ENCODE measurements at regions not wholly inside any gene's neighbourhood (a gene's known extent, or its start where the extent isn't known, plus 50 kb on each side); places are given as distances from the start of the nearest gene placed in this dataset.

DNA sequence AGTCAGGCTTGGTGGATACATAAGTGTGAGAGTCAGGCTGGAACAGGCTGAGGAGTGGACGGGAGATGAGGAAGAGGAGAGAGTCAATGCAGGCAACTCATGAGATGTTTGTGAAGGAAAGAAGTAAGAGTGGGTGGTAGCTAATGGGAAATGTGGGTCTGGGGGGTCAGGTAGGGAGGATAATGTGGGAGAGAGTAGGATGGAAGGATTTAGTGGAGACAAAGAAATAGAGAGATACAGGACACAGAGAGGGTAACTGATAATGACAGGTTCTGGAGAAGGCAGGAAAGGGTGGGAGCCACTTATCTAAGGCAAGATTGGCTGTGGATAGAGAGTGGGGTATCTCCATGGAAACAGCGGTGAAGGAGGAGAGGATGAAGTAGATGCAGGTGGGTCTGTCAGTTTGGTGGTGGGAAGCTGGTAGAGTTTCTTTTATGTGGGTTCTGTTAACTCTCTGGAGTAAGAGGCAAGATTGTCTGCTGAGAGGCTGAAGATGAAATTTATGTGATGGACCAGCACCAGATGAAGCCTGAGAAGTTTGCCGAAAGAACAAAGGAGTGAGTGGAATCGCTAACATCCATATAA, 190.6 kb upstream of the SPRED2 start:
- Histone ChIP-seq H3K36me3 (no peaks in the 10 kb centered on the region), H3K27me3 (no peaks in the 10 kb centered on the region), H3K9me3 (no peaks in the 10 kb centered on the region), H3K4me3 (no peak overlapping the region), H3K27ac (no peak overlapping the region), H3K4me1 (no peaks in the 10 kb centered on the region)
- no peak for TF ChIP-seq POLR2A (IDR thresholded peaks at IDR 0.05)
- no peak for TF ChIP-seq POLR2AphosphoS5 (IDR thresholded peaks at IDR 0.05)
- TF ChIP-seq EP300 (IDR thresholded peaks at IDR 0.05; ENCODE audit: low read depth), result no peak
- TF ChIP-seq, protein P1, sequence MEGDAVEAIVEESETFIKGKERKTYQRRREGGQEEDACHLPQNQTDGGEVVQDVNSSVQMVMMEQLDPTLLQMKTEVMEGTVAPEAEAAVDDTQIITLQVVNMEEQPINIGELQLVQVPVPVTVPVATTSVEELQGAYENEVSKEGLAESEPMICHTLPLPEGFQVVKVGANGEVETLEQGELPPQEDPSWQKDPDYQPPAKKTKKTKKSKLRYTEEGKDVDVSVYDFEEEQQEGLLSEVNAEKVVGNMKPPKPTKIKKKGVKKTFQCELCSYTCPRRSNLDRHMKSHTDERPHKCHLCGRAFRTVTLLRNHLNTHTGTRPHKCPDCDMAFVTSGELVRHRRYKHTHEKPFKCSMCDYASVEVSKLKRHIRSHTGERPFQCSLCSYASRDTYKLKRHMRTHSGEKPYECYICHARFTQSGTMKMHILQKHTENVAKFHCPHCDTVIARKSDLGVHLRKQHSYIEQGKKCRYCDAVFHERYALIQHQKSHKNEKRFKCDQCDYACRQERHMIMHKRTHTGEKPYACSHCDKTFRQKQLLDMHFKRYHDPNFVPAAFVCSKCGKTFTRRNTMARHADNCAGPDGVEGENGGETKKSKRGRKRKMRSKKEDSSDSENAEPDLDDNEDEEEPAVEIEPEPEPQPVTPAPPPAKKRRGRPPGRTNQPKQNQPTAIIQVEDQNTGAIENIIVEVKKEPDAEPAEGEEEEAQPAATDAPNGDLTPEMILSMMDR (IDR thresholded peaks at IDR 0.05), result no peak
- no peak for DNase-seq
- in situ Hi-C loops (cut with MboI; ENCODE audit: low pct_ligation_motif_present in 1 of 4, low pct_unique_long_range_greater_than_20kb in 1 of 4, low sequenced_read_pairs in 3 of 4) (no loop called here), intact Hi-C loops (cut with DNase I; ENCODE audit: low total_unique reads) (no loop called here)
- 84 to 85% methylated on average over 4 of the region's 4 CpGs for WGBS, 2 donors (ENCODE audit: low coverage in 1 of 2)

DNA sequence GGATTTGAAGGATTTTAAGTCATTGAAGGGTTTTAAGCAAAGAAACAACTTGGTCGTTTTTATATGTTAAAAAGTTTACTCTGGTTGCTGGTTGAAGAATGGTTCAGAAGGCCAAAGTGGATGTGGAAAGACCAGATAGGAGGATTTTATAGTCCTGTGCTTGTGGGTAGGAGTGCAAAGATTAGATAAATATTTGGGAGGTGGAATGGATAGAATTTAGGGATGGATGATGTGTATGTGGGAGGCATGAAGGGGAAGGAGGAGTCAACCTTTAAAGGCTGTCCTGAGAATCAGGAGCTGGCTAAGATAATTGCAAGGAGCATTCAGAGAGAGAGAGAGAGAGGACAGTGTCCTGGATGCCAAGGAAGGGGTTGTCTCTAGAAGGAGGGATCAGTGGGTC, 190.1 kb upstream of the SPRED2 start:
- Histone ChIP-seq H3K36me3 (no peaks in the 10 kb centered on the region), H3K4me1 (no peaks in the 10 kb centered on the region), H3K27ac (no peak overlapping the region), H3K4me3 (no peak overlapping the region), H3K27me3 (no peaks in the 10 kb centered on the region), H3K9me3 (no peaks in the 10 kb centered on the region)
- intact Hi-C loops (cut with DNase I; ENCODE audit: low total_unique reads), result no loop called here
- no peak for DNase-seq
- 25 to 29% methylated on average over 1 of the region's 1 CpG for WGBS, 2 donors (ENCODE audit: low coverage in 1 of 2)
- TF ChIP-seq POLR2AphosphoS5 (IDR thresholded peaks at IDR 0.05) (no peak), EP300 (IDR thresholded peaks at IDR 0.05; ENCODE audit: low read depth) (no peak), POLR2A (IDR thresholded peaks at IDR 0.05) (no peak)
- TF ChIP-seq, protein P1 (IDR thresholded peaks at IDR 0.05), result no peak
- in situ Hi-C loops (cut with MboI; ENCODE audit: low pct_ligation_motif_present in 1 of 4, low pct_unique_long_range_greater_than_20kb in 1 of 4, low sequenced_read_pairs in 3 of 4), result no loop called here

DNA sequence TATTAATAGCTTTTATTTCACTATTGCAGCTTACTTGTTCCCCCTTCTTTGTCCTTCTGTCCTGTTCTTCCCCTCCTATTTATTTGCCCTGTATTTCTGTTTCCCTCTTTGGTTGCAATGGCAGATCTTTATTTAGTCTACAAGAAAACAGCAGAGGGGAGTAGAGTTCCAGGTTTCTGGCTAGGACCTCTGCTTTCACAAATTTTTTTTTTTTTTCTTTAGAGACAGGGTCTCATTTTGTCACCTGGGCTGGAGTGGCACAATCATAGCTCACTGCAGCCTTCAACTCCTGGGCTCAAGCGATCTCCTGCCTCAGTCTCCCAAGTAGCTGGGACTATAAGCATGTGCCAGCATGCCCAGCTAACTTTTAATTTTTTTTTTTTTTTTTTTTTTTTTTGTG, 188.1 kb upstream of the SPRED2 start:
- Histone ChIP-seq H3K27ac (no peak overlapping the region), H3K4me1 (no peaks in the 10 kb centered on the region), H3K4me3 (no peak overlapping the region), H3K9me3 (no peaks in the 10 kb centered on the region), H3K36me3 (no peaks in the 10 kb centered on the region), H3K27me3 (no peaks in the 10 kb centered on the region)
- WGBS, 2 donors (ENCODE audit: low coverage in 1 of 2), result 100% methylated on average over 1 of the region's 1 CpG; no CpG with 5 or more reads in 1 of the 2 donors
- in situ Hi-C loops (cut with MboI; ENCODE audit: low pct_ligation_motif_present in 1 of 4, low pct_unique_long_range_greater_than_20kb in 1 of 4, low sequenced_read_pairs in 3 of 4), result no loop called here
- intact Hi-C loops (cut with DNase I; ENCODE audit: low total_unique reads), result no loop called here
- TF ChIP-seq, protein P1 (IDR thresholded peaks at IDR 0.05), result no peak
- no peak for TF ChIP-seq EP300 (IDR thresholded peaks at IDR 0.05; ENCODE audit: low read depth)
- no peak for TF ChIP-seq POLR2AphosphoS5 (IDR thresholded peaks at IDR 0.05)
- TF ChIP-seq POLR2A (IDR thresholded peaks at IDR 0.05), result no peak
- no peak for DNase-seq

DNA sequence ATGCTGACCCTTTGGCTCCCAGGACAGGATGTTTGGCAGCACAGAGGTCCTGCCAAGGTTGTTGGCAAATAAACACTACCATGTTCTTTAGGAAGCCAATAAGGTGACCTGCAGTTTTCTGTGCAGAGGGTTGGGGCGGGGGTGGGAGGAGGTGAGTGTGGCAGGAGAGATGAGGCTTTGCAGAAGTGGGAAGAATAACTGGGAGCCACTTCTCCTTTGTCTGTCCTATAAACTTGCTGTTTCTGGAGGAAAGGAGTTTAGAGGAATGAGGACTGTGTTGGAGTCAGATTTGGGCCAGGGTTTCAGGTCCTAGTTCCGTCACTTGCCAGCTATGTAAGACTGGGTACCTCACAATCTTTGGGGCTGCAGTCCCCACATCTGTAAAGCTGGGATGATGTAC, 187.6 kb upstream of the SPRED2 start:
- no peak for TF ChIP-seq EP300 (IDR thresholded peaks at IDR 0.05; ENCODE audit: low read depth)
- no peak for TF ChIP-seq POLR2AphosphoS5 (IDR thresholded peaks at IDR 0.05)
- TF ChIP-seq, protein P1 (IDR thresholded peaks at IDR 0.05), result no peak
- TF ChIP-seq POLR2A (IDR thresholded peaks at IDR 0.05), result no peak

More for the DNA sequence above, 187.6 kb upstream of the SPRED2 start:
- Histone ChIP-seq H3K36me3 (no peaks in the 10 kb centered on the region), H3K9me3 (no peaks in the 10 kb centered on the region), H3K27me3 (no peaks in the 10 kb centered on the region), H3K4me3 (no peak overlapping the region), H3K27ac (no peak overlapping the region), H3K4me1 (no peaks in the 10 kb centered on the region)
- WGBS, 2 donors (ENCODE audit: low coverage in 1 of 2), result 67 to 74% methylated on average over 1 to 2 of the region's 2 CpGs
- no peak for DNase-seq
- intact Hi-C loops (cut with DNase I; ENCODE audit: low total_unique reads), result no loop called here
- in situ Hi-C loops (cut with MboI; ENCODE audit: low pct_ligation_motif_present in 1 of 4, low pct_unique_long_range_greater_than_20kb in 1 of 4, low sequenced_read_pairs in 3 of 4), result no loop called here
